K562 (cell line): ENCODE measurements at regions not wholly inside any gene's neighbourhood (a gene's known extent, or its start where the extent isn't known, plus 50 kb on each side); places are given as distances from the start of the nearest gene placed in this dataset.
A peak's percentile ranks its signal among the peaks of the same experiment; 100 is the strongest.

Experiments used
- ATAC-seq: fragments of 200-7000 bp; cut with Tn5 transposase; 3 replicates; pipeline ENCODE4 v1.9.1; 2020; ENCODE audit warnings: moderate library complexity
- BruUV-seq: library from RNA; stranded (reverse); fragments of 400-500 nt; replicated peaks from 2 replicates; lab custom pipeline; 2021; lab: Mats Ljungman, UMichigan
- CTCF ChIA-PET: fragments of 300-600 bp; formaldehyde crosslinking; extraction: SDS; loops from one replicate; lab custom pipeline; 2021; ENCODE audit warnings: low intra/inter-chr PET ratio; lab: Yijun Ruan, JAX
- POLR2A ChIA-PET: fragments of 300-600, 350-650 bp; sonication (Branson Sonifier 250); formaldehyde crosslinking; extraction: SDS; loops from one replicate; lab custom pipeline; 2021; ENCODE audit warnings: antibody characterized with exemption, inconsistent platforms; lab: Yijun Ruan, JAX
- DNase-seq, 4 experiments: peaks; one replicate each; pipeline versions ENCODE4 v3.0.0 to v3.0.0-alpha.2; 2011 to 2018; ENCODE audit warnings: low spot score in 3 of 4, mixed read lengths in 3 of 4; ENCODE audit errors: extremely low read depth in 1 of 4
- FAIRE-seq: peaks from 2 replicates; lab custom pipeline; 2011; peaks lifted over from hg19 to GRCh38; lab: Jason Lieb, UNC
- H2AFZ ChIP-seq: 2 replicates; pipeline ENCODE4 v1.6.0; 2011; ENCODE audit warnings: low read depth, low read length, control low read depth, inconsistent platforms
- H3K27ac ChIP-seq: fragments of 200-600 bp; 3 replicates; pipeline ENCODE4 v1.8.0; 2011; ENCODE audit warnings: low read depth, mild to moderate bottlenecking, control low read depth, inconsistent platforms, low read length, moderate library complexity, mixed read lengths; ENCODE audit errors: extremely low read depth
- H3K27me3 ChIP-seq, 2 experiments: fragments of 300-600 bp in 1 of 2; 2 replicates in 1 of 2; 3 replicates in 1 of 2; pipeline versions ENCODE4 v1.6.0 to v1.8.0; 2011; ENCODE audit warnings: inconsistent platforms in 2 of 2, low read length in 2 of 2, mild to moderate bottlenecking in 1 of 2, mixed read lengths in 1 of 2, moderate library complexity in 1 of 2; ENCODE audit not compliant: control insufficient read depth in 2 of 2, insufficient read depth in 2 of 2
- H3K36me3 ChIP-seq: fragments of 300-600 bp; 3 replicates; pipeline ENCODE4 v1.8.0; 2011; ENCODE audit warnings: mild to moderate bottlenecking, low read length, inconsistent platforms; ENCODE audit not compliant: control insufficient read depth, insufficient read depth
- H3K4me1 ChIP-seq, 2 experiments: fragments of 200-600 bp in 1 of 2; replicated peaks in 1 of 2; 2 replicates in 1 of 2; 3 replicates in 1 of 2; pipeline versions ENCODE4 v1.5.1 to v1.8.0; 2011; ENCODE audit warnings: inconsistent platforms in 2 of 2, low read length in 2 of 2, mild to moderate bottlenecking in 1 of 2, mixed read lengths in 1 of 2, moderate library complexity in 1 of 2; ENCODE audit not compliant: control insufficient read depth in 2 of 2, insufficient read depth in 2 of 2
- H3K4me2 ChIP-seq: 2 replicates; pipeline ENCODE4 v1.6.1; 2011; ENCODE audit warnings: low read length, control low read depth, inconsistent platforms, mixed read lengths; ENCODE audit not compliant: insufficient read depth
- H3K4me3 ChIP-seq: fragments of 200-600 bp; sonication (generic), shearing (Covaris generic); 2 replicates; pipeline ENCODE4 v1.5.1; 2016; ENCODE audit warnings: control low read depth, inconsistent platforms
- H3K79me2 ChIP-seq: fragments of 200-600 bp; 3 replicates; pipeline ENCODE4 v1.8.0; 2011; ENCODE audit warnings: low read length, inconsistent platforms; ENCODE audit not compliant: control insufficient read depth, insufficient read depth
- H3K9ac ChIP-seq, 2 experiments: 2 replicates each; pipeline versions ENCODE4 v1.6.0 to v1.6.1; 2011; ENCODE audit warnings: low read depth in 2 of 2, low read length in 2 of 2, control low read depth in 1 of 2, inconsistent platforms in 1 of 2, mild to moderate bottlenecking in 1 of 2, mixed read lengths in 1 of 2; ENCODE audit not compliant: insufficient read depth in 1 of 2
- H3K9me1 ChIP-seq: one replicate; pipeline ENCODE4 v1.6.0; 2011; ENCODE audit warnings: inconsistent platforms, mild to moderate bottlenecking, low read length, moderate library complexity; ENCODE audit not compliant: control insufficient read depth, insufficient read depth
- H3K9me3 ChIP-seq: replicated peaks from 2 replicates; pipeline ENCODE4 v1.5.1; 2011; ENCODE audit warnings: low read depth, low read length, inconsistent platforms; ENCODE audit not compliant: control insufficient read depth, insufficient read depth
- H4K20me1 ChIP-seq: replicated peaks from 2 replicates; pipeline ENCODE4 v1.6.1; 2011; ENCODE audit warnings: low read length, inconsistent platforms, mixed read lengths; ENCODE audit not compliant: control insufficient read depth, insufficient read depth
- CBFA2T3 ChIP-seq: fragments of 450-650 bp; IDR thresholded peaks from 2 replicates; pipeline ENCODE4 v1.6.1; 2017
- ELF2 ChIP-seq: fragments of 250-450 bp; sonication (Bioruptor Pico); IDR thresholded peaks from 2 replicates; pipeline ENCODE4 v1.5.0; 2021; ENCODE audit warnings: mild to moderate bottlenecking
- HOXB6 ChIP-seq: fragments of 250-450 bp; sonication (Bioruptor Pico); IDR thresholded peaks from 2 replicates; pipeline ENCODE4 v1.5.1; 2022; ENCODE audit warnings: mild to moderate bottlenecking, borderline replicate concordance
- SP1 ChIP-seq: sonication (generic); formaldehyde crosslinking; IDR thresholded peaks from 2 replicates; pipeline ENCODE4 v1.8.1; 2022; ENCODE audit warnings: mild to moderate bottlenecking, missing genetic modification reagents
- STAT5B ChIP-seq: fragments of 250-450 bp; sonication (Bioruptor Pico); IDR thresholded peaks from 2 replicates; pipeline ENCODE4 v1.8.0; 2021; ENCODE audit warnings: mild to moderate bottlenecking, inconsistent platforms
- ZNF217 ChIP-seq: sonication (generic); formaldehyde crosslinking; IDR thresholded peaks from 2 replicates; pipeline ENCODE4 v1.8.0; 2022; ENCODE audit warnings: mild to moderate bottlenecking, missing genetic modification reagents
- ZNF354B ChIP-seq: fragments of 250-450 bp; sonication (Bioruptor Pico); IDR thresholded peaks from 2 replicates; pipeline ENCODE4 v1.4.0; 2020
- ZNF507 ChIP-seq: conservative IDR thresholded peaks from 2 replicates; pipeline ENCODE4 v1.6.1; 2017; ENCODE audit warnings: missing genetic modification characterization, missing compliant biosample characterization
- ZSCAN29 ChIP-seq: fragments of 450-650 bp; IDR thresholded peaks from 2 replicates; pipeline ENCODE4 v1.6.1; 2017
- WGBS: fragments of 100-300 bp; shearing (Covaris generic); methylation state at CpG from one replicate; pipeline ENCODE4 v1.1.6; 2016; ENCODE audit warnings: low coverage, mixed read lengths; ENCODE audit not compliant: insufficient coverage; ENCODE audit errors: missing lambda C conversion rate; 5-methylcytosine and 5-hydroxymethylcytosine counted together
- in situ Hi-C: fragments of 300-500 bp; cut with MboI; formaldehyde crosslinking; loops from 4 replicates; pipeline ENCODE4 v1.15.0; 2018; ENCODE audit warnings: inconsistent platforms, mixed read lengths
- intact Hi-C: fragments of 100-400 bp; cut with micrococcal nuclease; formaldehyde crosslinking; loops from 2 replicates; pipeline ENCODE4 v1.14.2; 2022
- TF ChIP-seq, protein P1 (sequence below): fragments of 450-650 bp; IDR thresholded peaks from 2 replicates; pipeline ENCODE4 v1.6.1; 2016; ENCODE audit warnings: low read depth, mild to moderate bottlenecking, moderate library complexity
- TF ChIP-seq, protein P2 (sequence below): sonication (generic); formaldehyde crosslinking; IDR thresholded peaks from 2 replicates; pipeline ENCODE4 v1.9.0; 2022; ENCODE audit warnings: mild to moderate bottlenecking, missing genetic modification reagents
- TF ChIP-seq, protein P3 (sequence below): fragments of 450-650 bp; formaldehyde crosslinking; IDR thresholded peaks from 2 replicates; pipeline ENCODE4 v1.4.0; 2020; ENCODE audit warnings: mild to moderate bottlenecking, moderate library complexity

DNA sequence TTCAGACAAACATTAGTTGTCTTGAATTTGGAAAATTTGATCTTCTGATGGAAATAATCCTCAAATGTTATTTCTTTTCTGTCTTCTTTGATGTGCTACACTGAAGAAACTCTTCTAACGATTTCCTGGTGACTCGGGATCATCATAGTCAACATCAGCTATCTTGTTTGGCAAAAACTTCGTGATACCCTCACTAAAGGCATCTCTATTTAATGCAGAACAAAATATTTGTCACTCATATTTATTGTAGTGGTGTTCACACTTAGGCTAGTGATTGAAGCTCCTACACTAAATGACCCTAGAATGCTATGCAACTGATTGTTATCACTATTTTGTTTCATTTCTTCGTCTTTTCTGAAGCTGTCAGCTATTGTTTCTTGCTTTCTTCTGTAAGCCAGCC is 334.7 kb upstream of the ZEB2 start:
- CTCF ChIA-PET: no interaction called here
- no peaks in the 10 kb centered on the region for H4K20me1 ChIP-seq
- POLR2A ChIA-PET: no interaction called here
- H3K27ac ChIP-seq: no peak overlapping the region
- H3K9me3 ChIP-seq: no peaks in the 10 kb centered on the region; the same call in 1 of the 2 replicates
- no peak for TF ChIP-seq HOXB6 (CRISPR knock-in tag)
- TF ChIP-seq ZNF507 (tag): peak; percentile 93
- TF ChIP-seq ZNF354B: 0 out of 2 replicates have a peak, but pooled peaks have one; percentile 51
- H3K4me3 ChIP-seq: no peak overlapping the region
- no peaks in the 10 kb centered on the region for H3K9me1 ChIP-seq
- H3K9ac ChIP-seq: no peak overlapping the region
- intact Hi-C loops: no loop called here
- no peaks in the 10 kb centered on the region for H3K36me3 ChIP-seq
- WGBS: 55% methylated on average over 4 of the region's 4 CpGs
- H3K4me1 ChIP-seq: no peaks in the 10 kb centered on the region
- no peaks in the 10 kb centered on the region for H3K79me2 ChIP-seq
- in situ Hi-C loops: no loop called here
- ATAC-seq: no peak
- no TSS peak for BruUV-seq
- FAIRE-seq: no peak
- no peak overlapping the region for H2AFZ ChIP-seq
- no peaks in the 10 kb centered on the region for H3K27me3 ChIP-seq
- H3K4me2 ChIP-seq: no peak overlapping the region
- no peak for DNase-seq

DNA sequence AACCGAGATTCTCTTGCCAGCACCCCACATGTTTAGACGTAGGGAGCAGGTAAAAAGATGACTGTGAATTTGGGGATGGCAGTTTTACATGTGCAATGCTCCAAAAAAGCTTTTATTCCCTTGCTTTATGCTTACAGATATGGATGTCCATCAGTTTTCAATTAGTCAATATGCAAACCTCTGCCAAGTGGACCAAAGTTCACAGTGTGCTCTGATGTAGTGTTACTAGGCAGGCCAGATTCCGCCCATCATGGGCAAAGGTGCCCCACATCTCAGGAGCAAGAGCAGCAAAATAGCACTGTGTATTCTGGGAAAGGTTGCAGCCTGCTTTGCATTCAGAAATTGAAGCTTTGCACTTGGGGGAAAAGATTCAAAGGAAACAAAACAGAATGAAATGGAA is 329.7 kb upstream of the ZEB2 start:
- H3K27me3 ChIP-seq: no peaks in the 10 kb centered on the region
- ATAC-seq: no peak
- POLR2A ChIA-PET: interaction anchor here (2.0 kb wide), 1 partner anchor 26 kb away, joined by 5 read pairs; no protein-coding TSS in a partner anchor
- no TSS peak for BruUV-seq
- no peak overlapping the region for H2AFZ ChIP-seq
- WGBS: 76% methylated on average over 3 of the region's 3 CpGs
- no peak overlapping the region for H3K4me2 ChIP-seq
- H4K20me1 ChIP-seq: no peaks in the 10 kb centered on the region
- CTCF ChIA-PET: no interaction called here
- no peak for DNase-seq
- intact Hi-C loops: no loop called here
- no peaks in the 10 kb centered on the region for H3K9me1 ChIP-seq
- H3K79me2 ChIP-seq: no peaks in the 10 kb centered on the region
- no peak overlapping the region for H3K27ac ChIP-seq
- H3K9ac ChIP-seq: no peak overlapping the region
- no peak overlapping the region for H3K4me3 ChIP-seq
- H3K9me3 ChIP-seq: no peaks in the 10 kb centered on the region; the same call in 1 of the 2 replicates
- no peak for FAIRE-seq
- in situ Hi-C loops: no loop called here
- no peaks in the 10 kb centered on the region for H3K36me3 ChIP-seq
- peaks cover 0 to 4% of the 10 kb centered on the region in 2 experiments; a peak in 2 of 5 replicates for H3K4me1 ChIP-seq
- TF ChIP-seq ZSCAN29 (no peak), CBFA2T3 (no peak), STAT5B (CRISPR knock-in tag) (no peak), SP1 (CRISPR knock-in tag) (no peak), ELF2 (CRISPR knock-in tag) (no peak), ZNF217 (CRISPR knock-in tag) (no peak)
- TF ChIP-seq, protein P1, sequence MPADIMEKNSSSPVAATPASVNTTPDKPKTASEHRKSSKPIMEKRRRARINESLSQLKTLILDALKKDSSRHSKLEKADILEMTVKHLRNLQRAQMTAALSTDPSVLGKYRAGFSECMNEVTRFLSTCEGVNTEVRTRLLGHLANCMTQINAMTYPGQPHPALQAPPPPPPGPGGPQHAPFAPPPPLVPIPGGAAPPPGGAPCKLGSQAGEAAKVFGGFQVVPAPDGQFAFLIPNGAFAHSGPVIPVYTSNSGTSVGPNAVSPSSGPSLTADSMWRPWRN: no peak
- TF ChIP-seq, protein P2, sequence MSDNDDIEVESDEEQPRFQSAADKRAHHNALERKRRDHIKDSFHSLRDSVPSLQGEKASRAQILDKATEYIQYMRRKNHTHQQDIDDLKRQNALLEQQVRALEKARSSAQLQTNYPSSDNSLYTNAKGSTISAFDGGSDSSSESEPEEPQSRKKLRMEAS: no peak
- TF ChIP-seq, protein P3, sequence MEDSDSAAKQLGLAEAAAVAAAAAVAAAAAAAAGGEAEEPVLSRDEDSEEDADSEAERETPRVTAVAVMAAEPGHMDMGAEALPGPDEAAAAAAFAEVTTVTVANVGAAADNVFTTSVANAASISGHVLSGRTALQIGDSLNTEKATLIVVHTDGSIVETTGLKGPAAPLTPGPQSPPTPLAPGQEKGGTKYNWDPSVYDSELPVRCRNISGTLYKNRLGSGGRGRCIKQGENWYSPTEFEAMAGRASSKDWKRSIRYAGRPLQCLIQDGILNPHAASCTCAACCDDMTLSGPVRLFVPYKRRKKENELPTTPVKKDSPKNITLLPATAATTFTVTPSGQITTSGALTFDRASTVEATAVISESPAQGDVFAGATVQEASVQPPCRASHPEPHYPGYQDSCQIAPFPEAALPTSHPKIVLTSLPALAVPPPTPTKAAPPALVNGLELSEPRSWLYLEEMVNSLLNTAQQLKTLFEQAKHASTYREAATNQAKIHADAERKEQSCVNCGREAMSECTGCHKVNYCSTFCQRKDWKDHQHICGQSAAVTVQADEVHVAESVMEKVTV: no peak
